ENCODE measurements at regions not wholly inside any gene's neighbourhood (a gene's known extent, or its start where the extent isn't known, plus 50 kb on each side); places are given as distances from the start of the nearest gene placed in this dataset.

DNA sequence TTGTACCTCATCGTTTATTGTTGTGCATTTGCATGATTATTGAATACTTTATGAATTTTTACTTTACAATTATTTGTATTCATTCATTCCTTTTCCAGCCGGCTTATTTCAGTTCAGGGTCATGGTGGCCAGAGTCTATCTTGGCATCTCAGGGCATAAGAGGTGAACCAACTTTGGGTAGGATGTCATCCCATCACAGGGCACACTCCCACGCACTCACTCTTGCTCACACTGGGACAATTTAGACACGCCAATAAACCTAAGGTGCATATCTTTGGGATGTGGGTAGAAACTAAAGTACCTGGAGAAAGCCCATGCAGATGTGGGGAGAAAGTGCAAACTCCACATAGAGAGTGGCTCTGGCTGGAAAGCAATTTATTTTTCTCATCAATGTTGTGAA lies 158.1 kb upstream of the MAST4 start:
- TF ChIP-seq, protein P1, sequence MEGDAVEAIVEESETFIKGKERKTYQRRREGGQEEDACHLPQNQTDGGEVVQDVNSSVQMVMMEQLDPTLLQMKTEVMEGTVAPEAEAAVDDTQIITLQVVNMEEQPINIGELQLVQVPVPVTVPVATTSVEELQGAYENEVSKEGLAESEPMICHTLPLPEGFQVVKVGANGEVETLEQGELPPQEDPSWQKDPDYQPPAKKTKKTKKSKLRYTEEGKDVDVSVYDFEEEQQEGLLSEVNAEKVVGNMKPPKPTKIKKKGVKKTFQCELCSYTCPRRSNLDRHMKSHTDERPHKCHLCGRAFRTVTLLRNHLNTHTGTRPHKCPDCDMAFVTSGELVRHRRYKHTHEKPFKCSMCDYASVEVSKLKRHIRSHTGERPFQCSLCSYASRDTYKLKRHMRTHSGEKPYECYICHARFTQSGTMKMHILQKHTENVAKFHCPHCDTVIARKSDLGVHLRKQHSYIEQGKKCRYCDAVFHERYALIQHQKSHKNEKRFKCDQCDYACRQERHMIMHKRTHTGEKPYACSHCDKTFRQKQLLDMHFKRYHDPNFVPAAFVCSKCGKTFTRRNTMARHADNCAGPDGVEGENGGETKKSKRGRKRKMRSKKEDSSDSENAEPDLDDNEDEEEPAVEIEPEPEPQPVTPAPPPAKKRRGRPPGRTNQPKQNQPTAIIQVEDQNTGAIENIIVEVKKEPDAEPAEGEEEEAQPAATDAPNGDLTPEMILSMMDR (IDR thresholded peaks at IDR 0.05) = no peak
- no peak for TF ChIP-seq EP300 (IDR thresholded peaks at IDR 0.05)
- no peak for TF ChIP-seq POLR2A (IDR thresholded peaks at IDR 0.05)
- no peak for TF ChIP-seq POLR2AphosphoS5 (IDR thresholded peaks at IDR 0.05)

Measured in stomach (tissue), 4 donors.